Muscle of leg (tissue), 3 donors: ENCODE measurements at regions not wholly inside any gene's neighbourhood (a gene's known extent, or its start where the extent isn't known, plus 50 kb on each side); places are given as distances from the start of the nearest gene placed in this dataset.

Experiments used
- DNase-seq: peaks from one replicate; pipeline ENCODE4 v3.0.0; 2013
- H3K27ac ChIP-seq: one replicate; pipeline ENCODE4 v1.5.1; 2013; ENCODE audit warnings: mild to moderate bottlenecking, low read length, control low read depth
- H3K27me3 ChIP-seq: one replicate; pipeline ENCODE4 v1.6.1; 2013; ENCODE audit warnings: low read length; ENCODE audit not compliant: control insufficient read depth, insufficient read depth
- H3K36me3 ChIP-seq: one replicate; pipeline ENCODE4 v1.6.1; 2013; ENCODE audit warnings: low read length; ENCODE audit not compliant: control insufficient read depth, insufficient read depth
- H3K4me1 ChIP-seq: one replicate; pipeline ENCODE4 v1.6.1; 2013; ENCODE audit warnings: low read length; ENCODE audit not compliant: control insufficient read depth, insufficient read depth
- H3K4me3 ChIP-seq: one replicate; pipeline ENCODE4 v1.5.1; 2013; ENCODE audit warnings: low read length, control low read depth
- H3K9me3 ChIP-seq: replicated peaks from 2 replicates; pipeline ENCODE4 v1.6.1; 2013; ENCODE audit warnings: low read depth, low read length; ENCODE audit not compliant: control insufficient read depth
- WGBS: methylation state at CpG from one replicate; pipeline ENCODE4 v1.1.5; 2013; ENCODE audit warnings: missing lambda C conversion rate; ENCODE audit not compliant: insufficient coverage; 5-methylcytosine and 5-hydroxymethylcytosine counted together

DNA sequence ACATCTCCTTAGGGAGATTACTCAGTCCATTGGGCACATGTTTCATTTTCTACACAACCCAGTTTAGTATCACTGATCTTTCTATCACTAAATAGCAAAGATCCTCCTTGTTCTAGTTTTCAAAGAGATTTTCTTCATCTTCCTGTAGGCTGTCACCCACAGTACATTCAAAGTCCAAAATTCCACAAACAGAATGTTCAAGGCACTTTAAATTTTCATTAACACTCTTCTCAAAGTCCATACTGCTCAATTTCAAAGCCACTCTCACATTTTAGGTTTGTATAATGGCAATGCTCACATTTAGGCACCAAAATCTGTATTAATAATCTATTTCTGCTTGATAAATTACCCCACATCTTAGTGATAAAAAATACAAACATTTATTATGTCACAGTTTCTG, 152.8 kb downstream of the FSIP2 start:
- no peak for DNase-seq
- H3K9me3 ChIP-seq = no peaks in the 10 kb centered on the region
- H3K27ac ChIP-seq = no peak overlapping the region
- no peaks in the 10 kb centered on the region for H3K27me3 ChIP-seq
- no peak overlapping the region for H3K4me3 ChIP-seq
- H3K36me3 ChIP-seq = no peaks in the 10 kb centered on the region
- no peaks in the 10 kb centered on the region for H3K4me1 ChIP-seq

DNA sequence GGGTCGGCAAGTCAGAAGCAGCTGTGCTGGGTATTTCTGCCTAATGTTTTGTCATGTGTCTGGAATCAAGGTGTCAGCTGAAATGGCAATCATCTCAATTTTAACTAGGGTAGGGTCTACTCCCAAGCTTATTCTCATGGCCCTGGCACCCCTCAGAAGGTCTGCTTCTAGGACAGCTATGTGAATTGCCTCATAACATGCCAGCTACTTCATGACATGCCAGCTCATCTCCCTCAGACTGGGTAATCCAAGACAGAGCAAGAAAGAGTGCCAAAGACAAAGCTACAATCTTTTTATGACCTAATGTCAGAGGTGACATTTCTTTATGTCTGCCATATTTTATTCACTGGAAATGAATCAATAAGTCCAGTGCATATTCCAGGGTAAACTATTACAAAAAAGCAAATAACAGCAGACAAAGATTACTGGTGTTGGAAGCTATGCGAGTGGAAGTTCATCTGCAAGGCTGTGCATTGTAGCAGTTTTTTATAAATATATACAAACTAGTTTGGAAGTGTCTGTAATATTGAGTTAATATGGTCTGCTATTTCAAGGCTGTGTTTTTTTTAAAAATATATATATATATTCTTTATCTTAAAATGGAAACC, 153.3 kb downstream of the FSIP2 start:
- Histone ChIP-seq H3K4me3 (no peak overlapping the region), H3K4me1 (no peaks in the 10 kb centered on the region), H3K27ac (no peak overlapping the region), H3K36me3 (no peaks in the 10 kb centered on the region), H3K9me3 (no peaks in the 10 kb centered on the region), H3K27me3 (no peaks in the 10 kb centered on the region)
- WGBS = no CpG with 5 or more reads among the region's 2 CpGs
- DNase-seq = no peak

DNA sequence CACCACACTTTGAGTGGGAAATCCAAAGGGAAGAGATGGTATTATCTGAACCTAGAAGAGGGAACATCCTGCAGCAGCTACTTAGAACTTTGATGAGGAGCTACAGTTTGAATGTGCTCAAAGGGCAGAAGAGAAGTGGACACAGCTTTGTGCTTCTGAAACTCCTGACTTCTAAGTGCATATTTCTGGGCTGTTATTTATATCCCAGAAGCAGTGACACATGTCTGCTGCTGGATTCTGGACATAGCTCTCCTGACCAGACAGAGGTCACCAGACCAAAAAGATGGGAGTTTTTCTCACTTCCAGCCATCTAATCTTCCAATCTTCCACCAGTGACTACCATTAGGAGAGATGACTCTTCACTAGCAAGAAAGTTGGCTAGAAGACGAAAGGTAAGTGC, 153.9 kb downstream of the FSIP2 start:
- no peaks in the 10 kb centered on the region for H3K27me3 ChIP-seq
- DNase-seq = no peak
- no peaks in the 10 kb centered on the region for H3K9me3 ChIP-seq
- WGBS = no CpG with 5 or more reads among the region's 1 CpG
- H3K36me3 ChIP-seq = no peaks in the 10 kb centered on the region
- H3K4me1 ChIP-seq = no peaks in the 10 kb centered on the region
- no peak overlapping the region for H3K4me3 ChIP-seq
- no peak overlapping the region for H3K27ac ChIP-seq

DNA sequence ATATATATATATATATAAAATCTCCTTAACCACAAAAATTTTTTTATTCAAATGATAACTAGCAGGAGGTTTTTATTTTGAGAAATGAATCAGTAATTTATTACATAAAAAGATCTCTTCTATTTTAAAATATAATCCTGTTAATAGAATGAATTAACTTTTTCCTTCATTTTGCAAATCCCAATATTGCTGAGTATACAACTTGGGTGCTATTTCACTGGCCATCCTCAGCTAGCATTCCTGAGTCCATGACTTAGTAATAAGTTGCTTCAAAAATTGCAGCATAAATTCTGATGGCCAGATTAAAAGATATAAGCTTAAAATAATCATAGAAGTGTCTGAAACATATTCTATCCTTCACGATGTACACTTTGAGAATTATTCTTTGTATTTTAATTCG, 155.6 kb downstream of the FSIP2 start:
- Histone ChIP-seq H3K36me3 (no peaks in the 10 kb centered on the region), H3K27ac (no peak overlapping the region), H3K9me3 (no peaks in the 10 kb centered on the region), H3K4me3 (no peak overlapping the region), H3K4me1 (no peaks in the 10 kb centered on the region), H3K27me3 (no peaks in the 10 kb centered on the region)
- DNase-seq = no peak
- no CpG with 5 or more reads among the region's 2 CpGs for WGBS

DNA sequence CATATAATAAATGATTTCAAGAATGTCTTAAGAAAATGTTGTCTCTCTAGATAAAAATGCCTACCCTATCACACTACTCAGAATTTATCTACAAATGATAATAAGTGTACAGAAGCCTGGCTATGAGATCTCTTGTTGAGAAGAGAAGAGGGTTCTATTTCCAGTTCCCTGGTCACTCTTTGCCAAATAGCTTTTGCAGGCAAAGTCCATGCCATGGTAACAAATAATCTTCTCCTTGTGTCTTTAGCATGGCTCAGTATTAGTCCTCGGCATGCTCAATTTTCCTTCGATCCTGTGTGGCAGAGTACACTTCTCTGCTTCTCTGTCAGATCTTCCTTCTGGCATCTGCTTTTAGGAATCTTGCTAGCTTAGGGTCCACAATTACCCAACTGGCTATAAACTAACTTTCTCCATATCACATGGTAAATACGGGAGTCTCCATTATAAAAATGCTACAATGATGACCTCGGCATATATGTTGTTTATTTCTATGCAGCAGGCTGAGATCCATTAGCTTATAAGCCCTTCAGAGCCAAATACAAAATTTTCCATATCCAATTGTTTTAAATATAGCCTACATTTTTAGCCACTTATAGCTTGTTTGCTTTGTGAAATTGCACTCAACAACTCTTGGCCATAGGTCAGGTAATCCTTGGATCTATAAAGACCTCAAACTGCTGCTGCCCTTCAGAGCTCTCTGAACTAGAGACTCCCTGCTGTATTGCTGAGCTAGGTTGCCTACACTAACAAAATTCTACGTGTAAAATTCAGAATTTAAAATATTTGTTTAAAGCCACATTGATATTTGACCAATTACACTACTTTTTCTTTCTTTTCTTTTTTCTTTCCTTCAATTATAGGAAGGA, 157.5 kb downstream of the FSIP2 start:
- 73% methylated on average over 2 of the region's 5 CpGs for WGBS
- no peak overlapping the region for H3K27ac ChIP-seq
- H3K36me3 ChIP-seq = no peaks in the 10 kb centered on the region
- H3K4me3 ChIP-seq = no peak overlapping the region
- DNase-seq = no peak
- H3K27me3 ChIP-seq = no peaks in the 10 kb centered on the region
- H3K4me1 ChIP-seq = no peaks in the 10 kb centered on the region
- H3K9me3 ChIP-seq = no peaks in the 10 kb centered on the region

DNA sequence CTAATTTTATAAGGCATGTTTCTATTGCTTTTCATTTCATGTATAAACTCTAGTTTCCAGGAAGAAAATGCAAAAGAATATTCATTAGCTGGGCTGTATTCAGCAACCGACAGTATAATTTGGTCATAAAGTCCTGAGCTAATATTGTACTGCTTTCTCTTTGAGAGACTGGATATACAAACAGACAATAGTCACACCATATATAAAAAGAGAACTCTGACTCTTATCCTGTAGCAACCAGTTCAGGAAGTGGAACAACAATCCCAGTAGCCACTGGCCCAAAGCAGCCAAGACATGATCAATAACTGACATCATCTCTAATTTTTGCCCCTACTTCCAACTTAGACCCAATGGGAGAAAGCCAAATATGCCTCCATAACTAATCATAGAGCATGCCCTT, 160.8 kb downstream of the FSIP2 start:
- Histone ChIP-seq H3K9me3 (no peaks in the 10 kb centered on the region), H3K4me3 (no peak overlapping the region), H3K27me3 (no peaks in the 10 kb centered on the region), H3K27ac (no peak overlapping the region), H3K36me3 (no peaks in the 10 kb centered on the region), H3K4me1 (no peaks in the 10 kb centered on the region)
- no peak for DNase-seq
- no CpG with 5 or more reads among the region's 1 CpG for WGBS

DNA sequence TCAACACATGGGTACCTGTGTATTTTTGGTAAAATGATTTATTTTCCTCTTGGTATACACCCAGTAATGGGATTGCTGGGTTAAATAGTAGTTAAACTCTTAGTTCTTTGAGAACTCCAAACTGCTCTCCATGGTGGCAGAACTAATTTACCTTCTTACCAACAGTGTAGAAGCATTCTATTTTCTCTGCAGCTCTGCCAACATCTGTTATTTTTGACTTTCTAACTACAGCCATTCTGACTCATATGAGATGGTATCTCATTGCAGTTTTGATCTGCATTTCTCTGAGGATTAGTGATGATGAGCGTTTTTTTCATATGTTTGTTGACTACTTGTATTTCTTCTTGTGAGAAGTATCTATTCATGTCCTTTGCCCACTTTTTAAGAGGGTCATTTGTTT, 180.6 kb downstream of the FSIP2 start:
- WGBS = no CpG with 5 or more reads among the region's 1 CpG
- DNase-seq = no peak
- Histone ChIP-seq H3K9me3 (no peaks in the 10 kb centered on the region), H3K36me3 (no peaks in the 10 kb centered on the region), H3K27me3 (no peaks in the 10 kb centered on the region), H3K4me1 (no peaks in the 10 kb centered on the region), H3K27ac (no peak overlapping the region), H3K4me3 (no peak overlapping the region)

DNA sequence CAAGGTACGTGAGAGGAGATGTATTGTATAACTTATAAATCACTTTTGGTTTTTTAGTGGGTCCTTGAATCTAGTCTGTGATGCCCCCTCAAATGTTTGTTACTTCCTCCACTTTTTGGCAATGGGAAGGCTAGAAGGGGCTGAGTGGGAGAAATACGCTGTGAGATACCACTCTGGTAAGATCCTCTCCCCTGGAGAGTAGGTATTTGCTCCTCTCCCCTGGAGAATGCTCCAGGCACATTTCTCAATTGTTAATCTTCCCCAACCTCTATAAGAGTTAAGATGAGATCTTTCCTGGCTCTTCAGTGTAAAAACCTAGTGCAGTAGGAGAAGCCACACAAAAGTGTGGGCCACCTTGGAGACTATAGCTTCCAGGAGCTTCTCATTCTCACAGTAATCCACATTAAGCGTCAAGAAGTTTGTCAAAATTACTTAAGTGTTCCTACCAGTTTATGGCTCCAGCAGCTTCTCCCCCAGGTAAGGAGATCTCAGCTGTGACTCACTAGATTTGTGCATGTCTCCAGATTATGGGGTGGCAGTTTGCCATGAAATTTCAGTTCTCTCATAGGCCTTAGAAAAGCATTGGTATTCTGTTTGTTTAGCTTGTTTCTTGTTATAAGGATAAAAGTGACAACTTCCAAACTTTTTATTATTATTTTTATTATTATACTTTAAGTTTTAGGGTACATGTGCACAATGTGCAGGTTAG, 182.6 kb downstream of the FSIP2 start:
- WGBS = 60% methylated on average over 1 of the region's 3 CpGs
- Histone ChIP-seq H3K27me3 (no peaks in the 10 kb centered on the region), H3K27ac (no peak overlapping the region), H3K9me3 (no peaks in the 10 kb centered on the region), H3K4me1 (no peaks in the 10 kb centered on the region), H3K36me3 (no peaks in the 10 kb centered on the region), H3K4me3 (no peak overlapping the region)
- DNase-seq = no peak

DNA sequence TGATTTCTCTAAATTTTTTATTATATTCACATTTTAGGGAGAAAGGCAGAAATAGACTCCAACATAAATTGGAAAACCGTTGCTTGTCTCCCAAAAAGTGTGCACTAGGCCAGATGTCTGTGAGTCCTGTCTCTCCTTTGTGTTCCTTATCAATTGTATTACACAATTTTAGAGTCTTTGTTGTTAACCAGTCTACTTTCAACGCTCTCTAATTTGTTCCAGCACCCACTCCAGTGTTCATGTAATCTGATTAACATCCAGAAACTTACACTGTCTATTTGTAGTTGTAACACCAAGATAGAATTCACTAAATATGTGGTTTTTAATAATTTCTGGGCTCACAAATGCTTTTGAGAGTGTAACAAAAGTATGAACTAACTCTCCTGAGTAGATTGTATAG, 195.6 kb downstream of the FSIP2 start:
- Histone ChIP-seq H3K36me3 (no peaks in the 10 kb centered on the region), H3K27me3 (no peaks in the 10 kb centered on the region), H3K9me3 (no peaks in the 10 kb centered on the region), H3K4me1 (no peaks in the 10 kb centered on the region), H3K27ac (no peak overlapping the region), H3K4me3 (no peak overlapping the region)
- no peak for DNase-seq
- WGBS = no CpG with 5 or more reads among the region's 2 CpGs

DNA sequence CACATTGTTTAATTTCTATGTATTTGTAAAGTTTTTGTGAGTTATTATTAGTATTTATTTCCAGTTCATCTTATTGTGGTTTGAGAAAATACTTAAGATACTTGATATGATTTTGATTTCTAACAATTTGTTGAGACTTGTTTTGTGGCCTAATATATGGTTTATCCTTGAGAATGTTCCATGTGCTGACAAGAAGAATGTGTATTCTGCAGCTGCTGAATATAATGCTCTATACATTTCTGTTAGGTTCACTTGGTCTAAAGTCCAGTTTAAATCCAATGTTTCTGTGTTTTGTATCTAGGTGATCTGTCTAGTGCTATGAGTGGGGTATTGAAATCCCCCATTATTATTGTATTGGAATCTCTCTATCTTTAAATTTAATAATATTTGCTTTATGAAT, 201.3 kb downstream of the FSIP2 start:
- no peaks in the 10 kb centered on the region for H3K4me1 ChIP-seq
- H3K4me3 ChIP-seq = no peak overlapping the region
- no peaks in the 10 kb centered on the region for H3K27me3 ChIP-seq
- no peaks in the 10 kb centered on the region for H3K36me3 ChIP-seq
- DNase-seq = no peak
- no peak overlapping the region for H3K27ac ChIP-seq
- no peaks in the 10 kb centered on the region for H3K9me3 ChIP-seq
